H9 (cell line): ENCODE measurements at regions not wholly inside any gene's neighbourhood (a gene's known extent, or its start where the extent isn't known, plus 50 kb on each side); places are given as distances from the start of the nearest gene placed in this dataset.
"Not testable (repeated sequence)": the region's sequence is repeated elsewhere in the genome, so short reads cannot be mapped to it uniquely, and the experiment has no call there.

Source experiments
- DNase-seq: peaks from one replicate; pipeline ENCODE4 v3.0.0-alpha.2; 2017
- H2AFZ ChIP-seq: one replicate; pipeline ENCODE4 v1.6.1; 2013; ENCODE audit warnings: mild to moderate bottlenecking, low read length, control low read depth, moderate library complexity
- H2AK5ac ChIP-seq: 2 replicates; pipeline ENCODE4 v1.6.1; 2013; ENCODE audit warnings: low read length, control low read depth, mixed read lengths; ENCODE audit not compliant: insufficient read length
- H2BK120ac ChIP-seq: one replicate; pipeline ENCODE4 v1.6.1; 2013; ENCODE audit warnings: low read depth, mild to moderate bottlenecking, low read length, control low read depth, inconsistent platforms; ENCODE audit not compliant: poor library complexity, severe bottlenecking
- H2BK12ac ChIP-seq: 2 replicates; pipeline ENCODE4 v1.6.1; 2013; ENCODE audit warnings: low read length, control low read depth, mixed read lengths, low read depth; ENCODE audit not compliant: insufficient read length
- H2BK15ac ChIP-seq: 2 replicates; pipeline ENCODE4 v1.6.1; 2013; ENCODE audit warnings: low read depth, low read length, control low read depth
- H2BK20ac ChIP-seq: one replicate; pipeline ENCODE4 v1.6.1; 2013; ENCODE audit warnings: low read depth, mild to moderate bottlenecking, low read length, control low read depth, inconsistent platforms; ENCODE audit not compliant: poor library complexity, severe bottlenecking
- H2BK5ac ChIP-seq: 2 replicates; pipeline ENCODE4 v1.6.1; 2013; ENCODE audit warnings: low read length, control low read depth, mixed read lengths; ENCODE audit not compliant: insufficient read length
- H3K14ac ChIP-seq: 2 replicates; pipeline ENCODE4 v1.6.1; 2013; ENCODE audit warnings: low read length, control low read depth; ENCODE audit not compliant: insufficient read depth
- H3K18ac ChIP-seq: 2 replicates; pipeline ENCODE4 v1.6.1; 2013; ENCODE audit warnings: low read depth, mild to moderate bottlenecking, mixed read lengths, low read length, control low read depth; ENCODE audit not compliant: insufficient read length
- H3K23ac ChIP-seq: 2 replicates; pipeline ENCODE4 v1.6.1; 2013; ENCODE audit warnings: low read length, control low read depth, mixed read lengths, low read depth; ENCODE audit not compliant: insufficient read length
- H3K23me2 ChIP-seq: 2 replicates; pipeline ENCODE4 v1.6.1; 2013; ENCODE audit warnings: low read depth, mild to moderate bottlenecking, mixed read lengths, low read length, control low read depth; ENCODE audit not compliant: insufficient read length, poor library complexity, severe bottlenecking
- H3K27ac ChIP-seq: 2 replicates; pipeline ENCODE4 v1.5.1; 2013; ENCODE audit warnings: low read length, control low read depth, mixed read lengths, low read depth; ENCODE audit not compliant: insufficient read length
- H3K27me3 ChIP-seq: 2 replicates; pipeline ENCODE4 v1.6.1; 2013; ENCODE audit warnings: low read length, control low read depth, inconsistent platforms; ENCODE audit not compliant: insufficient read depth
- H3K4ac ChIP-seq: 2 replicates; pipeline ENCODE4 v1.6.1; 2013; ENCODE audit warnings: low read depth, mild to moderate bottlenecking, control low read depth, inconsistent platforms, low read length, moderate library complexity
- H3K4me1 ChIP-seq: 2 replicates; pipeline ENCODE4 v1.6.1; 2013; ENCODE audit warnings: low read length, control low read depth, inconsistent platforms; ENCODE audit not compliant: insufficient read depth
- H3K4me2 ChIP-seq: 2 replicates; pipeline ENCODE4 v1.6.1; 2013; ENCODE audit warnings: low read length, control low read depth, mixed read lengths; ENCODE audit not compliant: insufficient read length, insufficient read depth
- H3K56ac ChIP-seq: 2 replicates; pipeline ENCODE4 v1.6.1; 2013; ENCODE audit warnings: low read depth, mild to moderate bottlenecking, mixed read lengths, low read length, control low read depth; ENCODE audit not compliant: insufficient read length
- H3K79me1 ChIP-seq: 2 replicates; pipeline ENCODE4 v1.6.1; 2013; ENCODE audit warnings: low read depth, mild to moderate bottlenecking, moderate library complexity, low read length, control low read depth, inconsistent platforms; ENCODE audit not compliant: insufficient read depth, poor library complexity, severe bottlenecking
- H3K79me2 ChIP-seq: 2 replicates; pipeline ENCODE4 v1.6.1; 2013; ENCODE audit warnings: low read length, control low read depth, inconsistent platforms; ENCODE audit not compliant: insufficient read depth
- H3K9ac ChIP-seq: 2 replicates; pipeline ENCODE4 v1.6.1; 2013; ENCODE audit warnings: low read length, control low read depth, mixed read lengths; ENCODE audit not compliant: insufficient read length; ENCODE audit errors: extremely low read depth
- H3K9me3 ChIP-seq: one replicate; pipeline ENCODE4 v1.6.1; 2013; ENCODE audit warnings: low read depth, low read length, inconsistent platforms; ENCODE audit not compliant: control insufficient read depth
- H3T11ph ChIP-seq: one replicate; pipeline ENCODE4 v1.6.1; 2013; ENCODE audit warnings: mild to moderate bottlenecking, low read length, control low read depth, inconsistent platforms
- H4K20me1 ChIP-seq: one replicate; pipeline ENCODE4 v1.6.1; 2013; ENCODE audit not compliant: control insufficient read depth, insufficient read length, insufficient read depth
- H4K5ac ChIP-seq: 2 replicates; pipeline ENCODE4 v1.6.1; 2013; ENCODE audit warnings: low read depth, mild to moderate bottlenecking, mixed read lengths, low read length, control low read depth; ENCODE audit not compliant: insufficient read length
- H4K8ac ChIP-seq: replicated peaks from 2 replicates; pipeline ENCODE4 v1.6.1; 2013; ENCODE audit warnings: low read length, control low read depth, mixed read lengths, low read depth; ENCODE audit not compliant: insufficient read length
- H4K91ac ChIP-seq: 2 replicates; pipeline ENCODE4 v1.6.1; 2013; ENCODE audit warnings: low read depth, mild to moderate bottlenecking, moderate library complexity, mixed read lengths, low read length, control low read depth; ENCODE audit not compliant: insufficient read length
- H3K27ac Mint-ChIP-seq, 3 experiments: 2 replicates in 2 of 3; 3 replicates in 1 of 3; pipeline ENCODE4 v1.8.0; 2020 to 2021; ENCODE audit warnings: mixed read lengths in 3 of 3, mild to moderate bottlenecking in 1 of 3, moderate library complexity in 1 of 3
- H3K27me3 Mint-ChIP-seq: 2 replicates; pipeline ENCODE4 v1.8.0; 2021; ENCODE audit warnings: low read depth, mild to moderate bottlenecking, moderate library complexity, mixed read lengths
- H3K36me3 Mint-ChIP-seq, 3 experiments: 2 replicates in 2 of 3; 3 replicates in 1 of 3; pipeline ENCODE4 v1.8.0; 2020 to 2021; ENCODE audit warnings: low read depth in 3 of 3, mixed read lengths in 3 of 3; ENCODE audit not compliant: insufficient read depth in 1 of 3
- H3K4me1 Mint-ChIP-seq, 2 experiments: 2 replicates each; pipeline ENCODE4 v1.8.0; 2020; ENCODE audit warnings: mixed read lengths in 2 of 2
- H3K4me3 Mint-ChIP-seq, 2 experiments: 2 replicates in 1 of 2; 3 replicates in 1 of 2; pipeline ENCODE4 v1.8.0; 2020 to 2021; ENCODE audit warnings: mild to moderate bottlenecking in 2 of 2, mixed read lengths in 2 of 2, moderate library complexity in 1 of 2
- H3K9me3 Mint-ChIP-seq, 2 experiments: 2 replicates in 1 of 2; 3 replicates in 1 of 2; pipeline ENCODE4 v1.8.0; 2020; ENCODE audit warnings: mild to moderate bottlenecking in 2 of 2, mixed read lengths in 2 of 2, moderate library complexity in 1 of 2
- WGBS: extraction: QIAGEN DNeasy Blood & Tissue Kit; methylation state at CpG from one replicate; pipeline ENCODE4 v1.1.7; 2013; ENCODE audit warnings: missing lambda C conversion rate, low lambda C conversion rate, mixed read lengths; ENCODE audit not compliant: insufficient read length; ENCODE audit errors: extremely low coverage; 5-methylcytosine and 5-hydroxymethylcytosine counted together

DNA sequence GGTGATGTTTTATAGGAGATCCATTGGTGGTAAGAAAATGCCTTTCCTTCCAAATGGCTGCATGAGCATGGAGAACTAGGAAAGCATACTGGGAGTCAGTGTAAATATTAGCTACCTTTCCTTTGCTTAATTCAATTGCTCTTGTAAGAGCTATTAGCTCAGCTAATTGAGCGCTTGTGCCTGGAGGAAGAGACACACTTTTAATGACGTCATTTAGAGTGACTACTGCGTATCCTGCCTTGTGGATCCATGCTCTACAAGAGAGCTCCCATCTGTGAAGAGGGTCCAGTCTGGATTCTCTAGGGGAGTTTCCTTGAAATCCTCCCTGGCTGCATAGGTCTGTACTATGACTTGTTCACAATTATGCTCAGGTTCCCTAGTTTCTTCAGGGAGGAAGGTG lies 63.8 kb upstream of the ARRDC3 start:
- not testable (repeated sequence) for H3K27ac ChIP-seq, DNase-seq, H2BK15ac ChIP-seq, H2BK20ac ChIP-seq, H3K9me3 ChIP-seq, H3K27me3 Mint-ChIP-seq, H4K8ac ChIP-seq, H4K20me1 ChIP-seq, H4K91ac ChIP-seq, H3K23me2 ChIP-seq, H3K14ac ChIP-seq, H3K4me1 ChIP-seq, H3K18ac ChIP-seq, H3K79me1 ChIP-seq, H3K36me3 Mint-ChIP-seq, H3K4me2 ChIP-seq, H2BK5ac ChIP-seq, H3K56ac ChIP-seq, H2BK12ac ChIP-seq, H3K9me3 Mint-ChIP-seq, H3K4ac ChIP-seq, H4K5ac ChIP-seq, H2AK5ac ChIP-seq, H3K79me2 ChIP-seq, H3K27me3 ChIP-seq, H3K4me3 Mint-ChIP-seq, H2AFZ ChIP-seq, H3K9ac ChIP-seq, H3K27ac Mint-ChIP-seq, H2BK120ac ChIP-seq, H3K23ac ChIP-seq, H3T11ph ChIP-seq
- no CpG with 5 or more reads among the region's 3 CpGs for WGBS
- peaks cover 14 to 15% of the 10 kb centered on the region in 2 experiments for H3K4me1 Mint-ChIP-seq
